ENCODE measurements at regions not wholly inside any gene's neighbourhood (a gene's known extent, or its start where the extent isn't known, plus 50 kb on each side); places are given as distances from the start of the nearest gene placed in this dataset.

DNA sequence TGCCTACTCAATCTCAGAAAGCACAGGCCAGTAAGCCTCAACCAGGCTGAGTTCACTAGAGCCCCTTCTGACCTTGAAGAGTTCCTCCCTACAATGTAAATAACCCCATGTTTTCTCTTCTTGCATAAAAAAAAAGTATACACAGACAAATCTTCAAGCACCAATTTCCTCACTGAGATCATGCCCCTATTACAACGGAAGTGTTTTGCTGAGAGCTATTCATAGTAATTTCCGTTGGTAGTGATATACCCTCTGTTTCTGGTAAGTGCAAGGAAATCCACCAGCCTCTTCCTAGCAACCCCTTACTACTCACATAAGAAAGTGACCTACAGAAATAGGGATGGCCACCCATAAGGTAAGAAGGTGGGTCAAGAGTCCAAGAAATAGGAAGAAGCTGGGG lies 76.4 kb upstream of the TARS1 start:
- TF ChIP-seq TAF1 (IDR thresholded peaks at IDR 0.05; ENCODE audit: borderline replicate concordance, low read depth, low read length) (no peak), CTCF (IDR thresholded peaks at IDR 0.05) (no peak)
